RWPE1 (cell line): ENCODE measurements at regions not wholly inside any gene's neighbourhood (a gene's known extent, or its start where the extent isn't known, plus 50 kb on each side); places are given as distances from the start of the nearest gene placed in this dataset.

Experiments
- CTCF ChIA-PET: fragments of 350-600 bp; sonication (Branson Sonifier 250); formaldehyde crosslinking; extraction: SDS; loops from one replicate; lab custom pipeline; 2021; lab: Yijun Ruan, JAX
- POLR2A ChIA-PET: fragments of 400-600 bp; formaldehyde crosslinking; extraction: SDS; loops from one replicate; lab custom pipeline; 2020; ENCODE audit warnings: antibody characterized with exemption; ENCODE audit not compliant: low non-redundant PET; lab: Yijun Ruan, JAX
- DNase-seq: peaks from one replicate; pipeline ENCODE4 v3.0.0; 2012; ENCODE audit warnings: low spot score
- H3K27ac ChIP-seq: fragments of 450-650 bp; 2 replicates; pipeline ENCODE4 v1.5.1; 2017
- CTCF ChIP-seq: fragments of 450-650 bp; conservative IDR thresholded peaks from 2 replicates; pipeline ENCODE4 v1.5.1; 2017; ENCODE audit warnings: low read depth, mild to moderate bottlenecking

- no peak for DNase-seq
- TF ChIP-seq CTCF = no peak
- no peak overlapping the region for H3K27ac ChIP-seq
- CTCF ChIA-PET = no interaction called here
- POLR2A ChIA-PET = no interaction called here
These were observed 130.9 kb upstream of the SERP2 start for GRCh38 chr13:44242766-44243165.

DNA sequence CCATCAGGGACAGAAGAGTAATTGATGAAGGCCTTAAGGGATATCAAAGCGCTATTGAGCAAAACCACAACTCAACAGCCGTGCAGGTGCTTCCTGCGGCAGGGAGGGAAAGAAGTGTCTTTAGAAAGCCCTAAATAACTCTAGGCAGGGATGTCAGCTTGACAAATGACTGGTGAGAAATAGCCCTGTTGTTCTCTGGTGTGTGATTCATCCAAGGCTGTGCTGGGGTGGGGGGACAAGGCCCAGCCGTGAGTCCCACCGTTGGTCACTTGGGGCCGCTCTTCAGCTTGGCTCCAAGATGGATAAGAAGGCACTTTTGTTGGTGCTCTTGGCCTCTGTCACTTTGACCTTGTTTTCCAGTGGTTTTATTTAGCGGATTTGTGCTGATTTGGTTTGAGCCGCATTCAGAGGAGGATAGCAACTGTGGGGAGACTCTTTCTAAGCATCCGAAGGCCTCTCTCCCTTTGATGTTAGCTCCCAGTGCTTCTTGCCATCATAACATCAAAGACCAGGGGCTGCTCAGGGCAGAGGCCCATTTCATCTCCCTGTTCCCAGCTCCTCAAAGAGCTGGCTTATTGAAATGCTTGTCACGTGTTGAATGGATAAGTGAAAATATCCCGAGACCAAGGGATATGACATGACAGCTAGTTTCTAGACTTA, 130.3 kb upstream of the SERP2 start:
- no peak for TF ChIP-seq CTCF
- DNase-seq = peak; percentile 48
- ChIA-PET POLR2A (no interaction called here), CTCF (interaction anchor here (0.6 to 0.7 kb wide), 4 partner anchors 29 to 1535 kb away, joined by 3 read pairs; no protein-coding TSS in a partner anchor)
- H3K27ac ChIP-seq = no peak overlapping the region

DNA sequence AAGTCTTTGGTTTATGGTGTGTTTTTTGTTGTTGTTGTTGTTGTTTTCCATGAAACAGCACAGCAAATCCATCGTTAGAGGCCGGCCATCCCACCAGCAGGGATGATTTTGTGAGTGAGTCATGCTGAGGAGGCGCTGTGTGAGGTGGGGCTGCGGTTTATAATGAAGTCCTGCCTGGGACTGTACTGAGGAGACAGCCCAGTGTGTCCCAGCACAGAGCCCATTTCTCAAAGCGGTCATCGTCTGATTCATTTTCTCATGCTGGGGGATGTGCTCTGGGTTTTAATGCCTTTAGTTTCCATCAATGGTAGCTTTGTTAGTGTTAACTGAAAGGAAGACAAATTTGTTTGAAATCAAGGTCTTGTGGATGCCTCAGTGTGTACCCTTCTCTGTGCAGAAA, 129.3 kb upstream of the SERP2 start:
- CTCF ChIA-PET = interaction anchor here (0.7 kb wide), 1 partner anchor 1536 kb away, joined by 3 read pairs; no protein-coding TSS in a partner anchor
- H3K27ac ChIP-seq = no peak overlapping the region
- TF ChIP-seq CTCF = no peak
- no peak for DNase-seq
- POLR2A ChIA-PET = no interaction called here

DNA sequence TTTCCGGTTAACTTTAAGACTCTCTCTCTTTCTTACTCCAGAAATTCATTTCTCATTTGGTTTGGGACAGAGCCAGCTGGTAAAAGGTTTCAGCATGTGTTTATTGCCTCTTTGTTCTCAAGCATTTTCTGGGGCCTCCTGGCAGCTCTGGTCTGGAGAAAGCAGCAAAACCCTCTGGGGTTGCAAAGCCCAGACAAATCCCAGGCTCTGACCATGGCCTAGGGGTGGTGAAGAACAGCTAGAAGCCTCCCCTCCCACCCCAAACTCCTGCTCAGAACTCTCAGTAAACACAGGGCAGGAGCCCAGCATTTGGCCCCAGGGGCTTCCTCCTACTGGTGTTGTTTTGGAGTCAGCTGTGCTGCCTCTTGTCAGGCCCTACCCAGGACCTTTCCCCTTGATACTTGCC, 124.2 kb upstream of the SERP2 start:
- H3K27ac ChIP-seq = peak overlapping the region; percentile 76
- TF ChIP-seq CTCF = no peak
- no peak for DNase-seq
- ChIA-PET CTCF (no interaction called here), POLR2A (interaction anchor here (1.0 kb wide), 1 partner anchor 188 kb away, joined by 3 read pairs; no protein-coding TSS in a partner anchor)

DNA sequence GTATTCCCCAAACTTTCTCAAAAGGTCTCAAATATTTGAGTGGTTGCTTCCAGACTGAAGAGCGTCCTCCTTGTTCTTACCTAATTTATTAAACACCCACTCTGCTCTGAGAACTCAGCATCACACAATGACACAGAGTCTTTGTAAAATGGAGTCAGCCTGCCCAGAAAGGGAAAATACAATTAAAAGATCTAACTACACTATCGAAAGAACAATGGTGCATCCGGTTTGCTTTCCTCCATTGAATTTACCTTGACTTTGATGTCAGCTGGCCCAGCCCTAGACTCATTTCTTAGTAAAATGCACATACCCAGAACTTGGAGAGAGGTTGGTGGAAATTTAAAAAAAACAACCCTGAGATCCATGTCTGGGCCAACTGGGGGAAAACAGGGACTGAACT, 120.7 kb upstream of the SERP2 start:
- DNase-seq = no peak
- ChIA-PET CTCF (no interaction called here), POLR2A (no interaction called here)
- no peak overlapping the region for H3K27ac ChIP-seq
- no peak for TF ChIP-seq CTCF

DNA sequence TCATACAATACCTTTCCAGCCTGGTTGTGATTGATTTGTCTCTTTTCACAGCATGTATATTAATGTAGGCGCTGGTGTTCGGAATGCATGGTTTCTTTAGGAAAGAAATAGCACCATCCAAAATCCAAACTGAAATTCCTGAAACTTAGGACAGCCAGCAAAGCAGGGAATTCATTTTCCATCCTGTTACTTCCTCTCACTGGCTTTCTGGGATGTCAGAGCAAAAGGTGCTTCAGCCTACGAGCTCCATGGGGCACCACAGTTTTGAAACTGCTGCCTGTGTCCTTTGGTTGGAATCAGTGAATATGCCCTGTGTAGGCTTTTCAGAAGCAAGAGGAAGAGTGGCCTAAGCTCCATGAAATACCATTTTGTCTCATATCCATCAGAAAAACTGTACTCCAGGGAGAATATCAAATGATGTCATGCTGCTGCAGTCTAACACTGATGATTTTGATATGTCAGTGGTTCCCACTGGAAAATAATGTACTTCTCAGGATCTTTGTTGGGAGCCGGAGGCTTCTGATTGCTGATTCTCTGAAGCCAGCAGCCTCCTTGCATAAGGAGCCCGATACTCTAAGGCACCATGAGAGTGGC, 117.8 kb upstream of the SERP2 start:
- no peak overlapping the region for H3K27ac ChIP-seq
- ChIA-PET CTCF (interaction anchor here (0.7 kb wide), 1 partner anchor 183 kb away, joined by 3 read pairs; no protein-coding TSS in a partner anchor), POLR2A (no interaction called here)
- DNase-seq = no peak
- no peak for TF ChIP-seq CTCF
